BJ (cell line): ENCODE measurements at regions not wholly inside any gene's neighbourhood (a gene's known extent, or its start where the extent isn't known, plus 50 kb on each side); places are given as distances from the start of the nearest gene placed in this dataset.

Experiments
- CTCF ChIA-PET: fragments of 350-600 bp; formaldehyde crosslinking; extraction: SDS; loops from one replicate; lab custom pipeline; 2021; ENCODE audit warnings: antibody characterized with exemption, inconsistent platforms; lab: Yijun Ruan, JAX
- POLR2A ChIA-PET: fragments of 300-600 bp; sonication (Branson Sonifier 250); formaldehyde crosslinking; extraction: SDS; loops from one replicate; lab custom pipeline; 2021; ENCODE audit warnings: antibody characterized with exemption; lab: Charles Lee
- DNase-seq: peaks from one replicate; pipeline ENCODE4 v3.0.0-alpha.2; 2011; ENCODE audit warnings: low read depth
- H3K27me3 ChIP-seq: 2 replicates; pipeline ENCODE4 v1.6.0; 2011; ENCODE audit warnings: low read length; ENCODE audit not compliant: control insufficient read depth, insufficient read depth
- H3K36me3 ChIP-seq: 2 replicates; pipeline ENCODE4 v1.5.1; 2011; ENCODE audit warnings: low read length; ENCODE audit not compliant: control insufficient read depth, insufficient read depth
- H3K4me3 ChIP-seq: 2 replicates; pipeline ENCODE4 v1.5.1; 2011; ENCODE audit warnings: low read depth, mild to moderate bottlenecking, control low read depth, low read length
- TF ChIP-seq, protein P1 (sequence below): IDR thresholded peaks from 2 replicates; pipeline ENCODE4 v1.5.1; 2011; ENCODE audit warnings: low read depth, mild to moderate bottlenecking, control low read depth, inconsistent platforms, low read length, moderate library complexity; ENCODE audit not compliant: insufficient read depth

GRCh38 chr16:55426865-55427484 lies 52.0 kb upstream of the MMP2 start:
- POLR2A ChIA-PET, result no interaction called here
- no peak overlapping the region for H3K4me3 ChIP-seq
- H3K36me3 ChIP-seq, result no peaks in the 10 kb centered on the region
- CTCF ChIA-PET, result no interaction called here
- TF ChIP-seq, protein P1, sequence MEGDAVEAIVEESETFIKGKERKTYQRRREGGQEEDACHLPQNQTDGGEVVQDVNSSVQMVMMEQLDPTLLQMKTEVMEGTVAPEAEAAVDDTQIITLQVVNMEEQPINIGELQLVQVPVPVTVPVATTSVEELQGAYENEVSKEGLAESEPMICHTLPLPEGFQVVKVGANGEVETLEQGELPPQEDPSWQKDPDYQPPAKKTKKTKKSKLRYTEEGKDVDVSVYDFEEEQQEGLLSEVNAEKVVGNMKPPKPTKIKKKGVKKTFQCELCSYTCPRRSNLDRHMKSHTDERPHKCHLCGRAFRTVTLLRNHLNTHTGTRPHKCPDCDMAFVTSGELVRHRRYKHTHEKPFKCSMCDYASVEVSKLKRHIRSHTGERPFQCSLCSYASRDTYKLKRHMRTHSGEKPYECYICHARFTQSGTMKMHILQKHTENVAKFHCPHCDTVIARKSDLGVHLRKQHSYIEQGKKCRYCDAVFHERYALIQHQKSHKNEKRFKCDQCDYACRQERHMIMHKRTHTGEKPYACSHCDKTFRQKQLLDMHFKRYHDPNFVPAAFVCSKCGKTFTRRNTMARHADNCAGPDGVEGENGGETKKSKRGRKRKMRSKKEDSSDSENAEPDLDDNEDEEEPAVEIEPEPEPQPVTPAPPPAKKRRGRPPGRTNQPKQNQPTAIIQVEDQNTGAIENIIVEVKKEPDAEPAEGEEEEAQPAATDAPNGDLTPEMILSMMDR, result no peak
- no peaks in the 10 kb centered on the region for H3K27me3 ChIP-seq
- DNase-seq, result no peak
